ENCODE measurements at regions not wholly inside any gene's neighbourhood (a gene's known extent, or its start where the extent isn't known, plus 50 kb on each side); places are given as distances from the start of the nearest gene placed in this dataset.

- H3K27ac ChIP-seq, result no peak overlapping the region
- no peaks in the 10 kb centered on the region for H3K36me3 ChIP-seq
- Mint-ChIP-seq H3K36me3 (no peaks in the 10 kb centered on the region), H3K9me3 (peaks cover 6% of the 10 kb centered on the region), H3K4me1 (peaks cover 19% of the 10 kb centered on the region), H3K27me3 (ENCODE audit: insufficient read depth, low read depth) (peaks cover 6% of the 10 kb centered on the region), H3K27ac (no peak overlapping the region), H3K4me3 (no peak overlapping the region)
- H3K79me2 ChIP-seq (ENCODE audit: low read depth), result no peaks in the 10 kb centered on the region
- no peaks in the 10 kb centered on the region for H3K9me3 ChIP-seq (ENCODE audit: low read depth)
- H3F3A ChIP-seq (ENCODE audit: low read depth), result no peaks in the 10 kb centered on the region
- DNase-seq (ENCODE audit: low spot score), result peak; percentile 23
- H3K27me3 ChIP-seq, result no peaks in the 10 kb centered on the region
- peaks cover 12% of the 10 kb centered on the region for H3K4me1 ChIP-seq
- no peak overlapping the region for H2AFZ ChIP-seq (replicated peaks)
- no peak overlapping the region for H3K4me3 ChIP-seq
- H3K4me2 ChIP-seq, result no peak overlapping the region
- no peak for TF ChIP-seq EZH2phosphoT487 (IDR thresholded peaks at IDR 0.05)
- peak; percentile 13 for TF ChIP-seq CTCF (IDR thresholded peaks at IDR 0.05)
- no peak overlapping the region for H3K9ac ChIP-seq
- no peaks in the 10 kb centered on the region for H4K20me1 ChIP-seq (ENCODE audit: low read depth)
Measured at GRCh38 chr14:77991128-77991772, 178.9 kb upstream of the NRXN3 start.

- no peak overlapping the region for H2AFZ ChIP-seq (replicated peaks)
- H4K20me1 ChIP-seq (ENCODE audit: low read depth), result no peaks in the 10 kb centered on the region
- H3K4me2 ChIP-seq, result no peak overlapping the region
- Mint-ChIP-seq H3K36me3 (no peaks in the 10 kb centered on the region), H3K4me1 (no peaks in the 10 kb centered on the region), H3K27ac (no peak overlapping the region), H3K4me3 (no peak overlapping the region), H3K27me3 (ENCODE audit: insufficient read depth, low read depth) (no peaks in the 10 kb centered on the region), H3K9me3 (peaks cover 26% of the 10 kb centered on the region)
- H3K79me2 ChIP-seq (ENCODE audit: low read depth), result no peaks in the 10 kb centered on the region
- no peak overlapping the region for H3K27ac ChIP-seq
- no peak overlapping the region for H3K4me3 ChIP-seq
- no peaks in the 10 kb centered on the region for H3K27me3 ChIP-seq
- no peaks in the 10 kb centered on the region for H3K9me3 ChIP-seq (ENCODE audit: low read depth)
- H3K9ac ChIP-seq, result no peak overlapping the region
- DNase-seq (ENCODE audit: low spot score), result no peak
- H3F3A ChIP-seq (ENCODE audit: low read depth), result no peaks in the 10 kb centered on the region
- H3K36me3 ChIP-seq, result no peaks in the 10 kb centered on the region
- no peaks in the 10 kb centered on the region for H3K4me1 ChIP-seq
- TF ChIP-seq EZH2 (IDR thresholded peaks at IDR 0.05) (no peak), EZH2phosphoT487 (IDR thresholded peaks at IDR 0.05) (no peak), CTCF (IDR thresholded peaks at IDR 0.05) (no peak)
Measured at GRCh38 chr14:78005325-78005724, 164.8 kb upstream of the NRXN3 start.

GRCh38 chr14:78007160-78007559 is 163.0 kb upstream of the NRXN3 start:
- Mint-ChIP-seq H3K36me3 (no peaks in the 10 kb centered on the region), H3K27me3 (ENCODE audit: insufficient read depth, low read depth) (no peaks in the 10 kb centered on the region), H3K4me1 (no peaks in the 10 kb centered on the region), H3K27ac (no peak overlapping the region), H3K4me3 (no peak overlapping the region), H3K9me3 (peaks cover 14% of the 10 kb centered on the region)
- Histone ChIP-seq H3K4me2 (no peak overlapping the region), H3K79me2 (ENCODE audit: low read depth) (no peaks in the 10 kb centered on the region), H3K27ac (no peak overlapping the region), H3F3A (ENCODE audit: low read depth) (no peaks in the 10 kb centered on the region), H3K36me3 (no peaks in the 10 kb centered on the region), H2AFZ (replicated peaks) (no peak overlapping the region), H4K20me1 (ENCODE audit: low read depth) (no peaks in the 10 kb centered on the region), H3K9ac (no peak overlapping the region), H3K4me3 (no peak overlapping the region), H3K27me3 (no peaks in the 10 kb centered on the region), H3K9me3 (ENCODE audit: low read depth) (no peaks in the 10 kb centered on the region), H3K4me1 (no peaks in the 10 kb centered on the region)
- no peak for DNase-seq (ENCODE audit: low spot score)
- TF ChIP-seq EZH2phosphoT487 (IDR thresholded peaks at IDR 0.05), result no peak
- no peak for TF ChIP-seq CTCF (IDR thresholded peaks at IDR 0.05)
- TF ChIP-seq EZH2 (IDR thresholded peaks at IDR 0.05), result no peak

All from neural progenitor cell (in vitro differentiated cells).